GM23338 (cell line): ENCODE measurements at regions not wholly inside any gene's neighbourhood (a gene's known extent, or its start where the extent isn't known, plus 50 kb on each side); places are given as distances from the start of the nearest gene placed in this dataset.

Source experiments
- ATAC-seq: fragments of 200-7000 bp; cut with Tn5 transposase; 3 replicates; pipeline ENCODE4 v1.9.1; 2020
- DNase-seq: peaks from one replicate; pipeline ENCODE4 v3.0.0-alpha.2; 2015; ENCODE audit warnings: low spot score
- H2AFZ ChIP-seq: fragments of 200-600 bp; sonication (generic); 2 replicates; pipeline ENCODE4 v1.8.0; 2016; ENCODE audit warnings: antibody characterized with exemption, mild to moderate bottlenecking, moderate library complexity
- H3F3A ChIP-seq: fragments of 200-600 bp; sonication (generic); replicated peaks from 2 replicates; pipeline ENCODE4 v1.8.0; 2017; ENCODE audit warnings: antibody characterized with exemption, mixed run types, low read depth
- H3K27ac ChIP-seq: fragments of 200-600 bp; sonication (generic); 2 replicates; pipeline ENCODE4 v1.6.1; 2016; ENCODE audit warnings: low read depth
- H3K27me3 ChIP-seq: fragments of 200-600 bp; sonication (generic); 2 replicates; pipeline ENCODE4 v1.8.0; 2016; ENCODE audit warnings: mild to moderate bottlenecking, mixed run types, moderate library complexity; ENCODE audit not compliant: insufficient read depth
- H3K36me3 ChIP-seq: fragments of 200-600 bp; sonication (generic); 2 replicates; pipeline ENCODE4 v1.8.0; 2016; ENCODE audit warnings: mild to moderate bottlenecking; ENCODE audit not compliant: insufficient read depth
- H3K4me1 ChIP-seq: fragments of 200-600 bp; sonication (generic); 2 replicates; pipeline ENCODE4 v1.8.0; 2016; ENCODE audit warnings: mild to moderate bottlenecking, moderate library complexity; ENCODE audit not compliant: insufficient read depth
- H3K4me2 ChIP-seq: fragments of 200-600 bp; sonication (generic); 2 replicates; pipeline ENCODE4 v1.7.1; 2017; ENCODE audit warnings: mixed run types
- H3K4me3 ChIP-seq: fragments of 200-600 bp; sonication (generic); 2 replicates; pipeline ENCODE4 v1.6.1; 2016; ENCODE audit warnings: mixed run types
- H3K79me2 ChIP-seq: fragments of 200-600 bp; sonication (generic); replicated peaks from 2 replicates; pipeline ENCODE4 v1.8.0; 2017; ENCODE audit warnings: mild to moderate bottlenecking; ENCODE audit not compliant: insufficient read depth
- H3K9me2 ChIP-seq: fragments of 200-600 bp; sonication (generic); 2 replicates; pipeline ENCODE4 v1.8.0; 2017; ENCODE audit not compliant: insufficient read depth
- H4K20me1 ChIP-seq: fragments of 200-600 bp; sonication (generic); replicated peaks from 2 replicates; pipeline ENCODE4 v1.8.0; 2017; ENCODE audit warnings: mild to moderate bottlenecking; ENCODE audit not compliant: insufficient read depth
- H3K27ac Mint-ChIP-seq: 2 replicates; pipeline ENCODE4 v1.8.0; 2020; ENCODE audit warnings: inconsistent platforms, mild to moderate bottlenecking, moderate library complexity, mixed read lengths
- H3K27me3 Mint-ChIP-seq: 3 replicates; pipeline ENCODE4 v1.8.0; 2022; ENCODE audit warnings: low read depth, mild to moderate bottlenecking, moderate library complexity, mixed read lengths, inconsistent platforms; ENCODE audit not compliant: insufficient read depth, poor library complexity
- H3K36me3 Mint-ChIP-seq: 3 replicates; pipeline ENCODE4 v1.8.0; 2021; ENCODE audit warnings: low read depth, mild to moderate bottlenecking, inconsistent platforms, moderate library complexity, mixed read lengths
- H3K4me1 Mint-ChIP-seq: 3 replicates; pipeline ENCODE4 v1.8.0; 2020; ENCODE audit warnings: mild to moderate bottlenecking, inconsistent platforms, mixed read lengths
- H3K4me3 Mint-ChIP-seq: 3 replicates; pipeline ENCODE4 v1.8.0; 2021; ENCODE audit warnings: moderate library complexity, mild to moderate bottlenecking, inconsistent platforms, mixed read lengths
- H3K9me3 Mint-ChIP-seq: 3 replicates; pipeline ENCODE4 v1.8.0; 2020; ENCODE audit warnings: moderate library complexity, mild to moderate bottlenecking, inconsistent platforms, mixed read lengths
- CREB1 ChIP-seq: fragments of 250-450 bp; sonication (Bioruptor Pico); IDR thresholded peaks from 2 replicates; pipeline ENCODE4 v1.5.0; 2020; ENCODE audit warnings: low read depth, mild to moderate bottlenecking, moderate library complexity
- ETS1 ChIP-seq: IDR thresholded peaks from 2 replicates; pipeline ENCODE4 v1.6.1; 2016; ENCODE audit warnings: antibody characterized with exemption
- EZH2 ChIP-seq: fragments of 200-600 bp; sonication (generic); IDR thresholded peaks from one replicate; pipeline ENCODE4 v1.8.0; 2017; ENCODE audit warnings: antibody characterized with exemption, mild to moderate bottlenecking, low read depth; ENCODE audit not compliant: unreplicated experiment
- EZH2phosphoT487 ChIP-seq: fragments of 200-600 bp; sonication (generic); IDR thresholded peaks from one replicate; pipeline ENCODE4 v1.8.1; 2018; ENCODE audit warnings: antibody characterized with exemption; ENCODE audit not compliant: unreplicated experiment
- JUNB ChIP-seq: IDR thresholded peaks from one replicate; pipeline ENCODE4 v1.6.1; 2016; ENCODE audit warnings: antibody characterized with exemption; ENCODE audit not compliant: unreplicated experiment
- NANOG ChIP-seq: IDR thresholded peaks from 2 replicates; pipeline ENCODE4 v1.6.1; 2016; ENCODE audit warnings: antibody characterized with exemption, borderline replicate concordance
- POLR2AphosphoS5 ChIP-seq: IDR thresholded peaks from 2 replicates; pipeline ENCODE4 v1.6.1; 2016; ENCODE audit warnings: antibody characterized with exemption, low read depth
- REST ChIP-seq: IDR thresholded peaks from one replicate; pipeline ENCODE4 v1.6.1; 2018; ENCODE audit warnings: antibody characterized with exemption; ENCODE audit not compliant: unreplicated experiment
- STAT1 ChIP-seq: IDR thresholded peaks from one replicate; pipeline ENCODE4 v1.6.1; 2016; ENCODE audit warnings: antibody characterized with exemption; ENCODE audit not compliant: unreplicated experiment
- ZNF114 ChIP-seq: fragments of 250-450 bp; sonication (Bioruptor Pico); IDR thresholded peaks from 2 replicates; pipeline ENCODE4 v1.5.0; 2020; ENCODE audit warnings: mild to moderate bottlenecking, moderate library complexity
- ZNF331 ChIP-seq: fragments of 250-450 bp; sonication (Bioruptor Pico); IDR thresholded peaks from 2 replicates; pipeline ENCODE4 v1.5.0; 2020; ENCODE audit warnings: low read depth, mild to moderate bottlenecking, moderate library complexity
- ZNF462 ChIP-seq: fragments of 250-450 bp; sonication (Bioruptor Pico); IDR thresholded peaks from 2 replicates; pipeline ENCODE4 v1.5.0; 2020; ENCODE audit warnings: mild to moderate bottlenecking, moderate library complexity
- TF ChIP-seq, protein P1 (sequence below), 2 experiments: fragments of 200-600 bp in 1 of 2; sonication (generic) in 1 of 2; conservative IDR thresholded peaks; 2 replicates each; pipeline versions ENCODE4 v1.5.1 to v1.6.1; 2016 to 2017; ENCODE audit warnings: antibody characterized with exemption in 2 of 2, low read depth in 2 of 2, mild to moderate bottlenecking in 2 of 2, moderate library complexity in 1 of 2

- no peaks in the 10 kb centered on the region for H3K27me3 Mint-ChIP-seq
- H3K36me3 Mint-ChIP-seq = no peaks in the 10 kb centered on the region
Observed at GRCh38 chr4:42816189-42816879, 76.2 kb upstream of the GRXCR1 start.

More at GRCh38 chr4:42816189-42816879, 76.2 kb upstream of the GRXCR1 start:
- no peak overlapping the region for H3K27ac Mint-ChIP-seq
- H4K20me1 ChIP-seq = no peaks in the 10 kb centered on the region
- H3K9me2 ChIP-seq = no peaks in the 10 kb centered on the region
- H3K4me1 Mint-ChIP-seq = no peaks in the 10 kb centered on the region
- H3K4me1 ChIP-seq = no peaks in the 10 kb centered on the region
- DNase-seq (no peak), ATAC-seq (no peak)
- no peak overlapping the region for H3K4me2 ChIP-seq
- H3K4me3 ChIP-seq = no peak overlapping the region
- no peaks in the 10 kb centered on the region for H3K9me3 Mint-ChIP-seq
- H3K4me3 Mint-ChIP-seq = no peak overlapping the region
- H3K27ac ChIP-seq = no peak overlapping the region
- H2AFZ ChIP-seq = peak overlapping the region; percentile 32; the same call in 1 of the 2 replicates
- H3K27me3 ChIP-seq = no peaks in the 10 kb centered on the region
- H3K79me2 ChIP-seq = no peaks in the 10 kb centered on the region
- no peaks in the 10 kb centered on the region for H3F3A ChIP-seq
- H3K36me3 ChIP-seq = no peaks in the 10 kb centered on the region
- no peak for TF ChIP-seq ETS1
- TF ChIP-seq STAT1 = no peak
- TF ChIP-seq NANOG = no peak
- TF ChIP-seq ZNF462 (CRISPR knock-in tag) = no peak
- TF ChIP-seq, protein P1, sequence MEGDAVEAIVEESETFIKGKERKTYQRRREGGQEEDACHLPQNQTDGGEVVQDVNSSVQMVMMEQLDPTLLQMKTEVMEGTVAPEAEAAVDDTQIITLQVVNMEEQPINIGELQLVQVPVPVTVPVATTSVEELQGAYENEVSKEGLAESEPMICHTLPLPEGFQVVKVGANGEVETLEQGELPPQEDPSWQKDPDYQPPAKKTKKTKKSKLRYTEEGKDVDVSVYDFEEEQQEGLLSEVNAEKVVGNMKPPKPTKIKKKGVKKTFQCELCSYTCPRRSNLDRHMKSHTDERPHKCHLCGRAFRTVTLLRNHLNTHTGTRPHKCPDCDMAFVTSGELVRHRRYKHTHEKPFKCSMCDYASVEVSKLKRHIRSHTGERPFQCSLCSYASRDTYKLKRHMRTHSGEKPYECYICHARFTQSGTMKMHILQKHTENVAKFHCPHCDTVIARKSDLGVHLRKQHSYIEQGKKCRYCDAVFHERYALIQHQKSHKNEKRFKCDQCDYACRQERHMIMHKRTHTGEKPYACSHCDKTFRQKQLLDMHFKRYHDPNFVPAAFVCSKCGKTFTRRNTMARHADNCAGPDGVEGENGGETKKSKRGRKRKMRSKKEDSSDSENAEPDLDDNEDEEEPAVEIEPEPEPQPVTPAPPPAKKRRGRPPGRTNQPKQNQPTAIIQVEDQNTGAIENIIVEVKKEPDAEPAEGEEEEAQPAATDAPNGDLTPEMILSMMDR (conservative IDR thresholded peaks at IDR 0.05; ENCODE audit: low read depth in 2 of 2) = no peak
- no peak for TF ChIP-seq CREB1 (CRISPR knock-in tag)
- TF ChIP-seq EZH2phosphoT487 = no peak
- no peak for TF ChIP-seq ZNF331 (CRISPR knock-in tag)
- TF ChIP-seq ZNF114 (CRISPR knock-in tag) = no peak
- no peak for TF ChIP-seq JUNB
- no peak for TF ChIP-seq EZH2
- TF ChIP-seq POLR2AphosphoS5 = no peak
- TF ChIP-seq REST = no peak
